GM23338 (cell line): ENCODE measurements at regions not wholly inside any gene's neighbourhood (a gene's known extent, or its start where the extent isn't known, plus 50 kb on each side); places are given as distances from the start of the nearest gene placed in this dataset.

ENCODE experiments used
- CREB1 ChIP-seq: fragments of 250-450 bp; sonication (Bioruptor Pico); IDR thresholded peaks from 2 replicates; pipeline ENCODE4 v1.5.0; 2020; ENCODE audit warnings: low read depth, mild to moderate bottlenecking, moderate library complexity
- ETS1 ChIP-seq: IDR thresholded peaks from 2 replicates; pipeline ENCODE4 v1.6.1; 2016; ENCODE audit warnings: antibody characterized with exemption
- EZH2 ChIP-seq: fragments of 200-600 bp; sonication (generic); IDR thresholded peaks from one replicate; pipeline ENCODE4 v1.8.0; 2017; ENCODE audit warnings: antibody characterized with exemption, mild to moderate bottlenecking, low read depth; ENCODE audit not compliant: unreplicated experiment
- EZH2phosphoT487 ChIP-seq: fragments of 200-600 bp; sonication (generic); IDR thresholded peaks from one replicate; pipeline ENCODE4 v1.8.1; 2018; ENCODE audit warnings: antibody characterized with exemption; ENCODE audit not compliant: unreplicated experiment
- JUNB ChIP-seq: IDR thresholded peaks from one replicate; pipeline ENCODE4 v1.6.1; 2016; ENCODE audit warnings: antibody characterized with exemption; ENCODE audit not compliant: unreplicated experiment
- NANOG ChIP-seq: IDR thresholded peaks from 2 replicates; pipeline ENCODE4 v1.6.1; 2016; ENCODE audit warnings: antibody characterized with exemption, borderline replicate concordance
- POLR2AphosphoS5 ChIP-seq: IDR thresholded peaks from 2 replicates; pipeline ENCODE4 v1.6.1; 2016; ENCODE audit warnings: antibody characterized with exemption, low read depth
- ZNF114 ChIP-seq: fragments of 250-450 bp; sonication (Bioruptor Pico); IDR thresholded peaks from 2 replicates; pipeline ENCODE4 v1.5.0; 2020; ENCODE audit warnings: mild to moderate bottlenecking, moderate library complexity
- ZNF331 ChIP-seq: fragments of 250-450 bp; sonication (Bioruptor Pico); IDR thresholded peaks from 2 replicates; pipeline ENCODE4 v1.5.0; 2020; ENCODE audit warnings: low read depth, mild to moderate bottlenecking, moderate library complexity
- TF ChIP-seq, protein P1 (sequence below), 2 experiments: fragments of 200-600 bp in 1 of 2; sonication (generic) in 1 of 2; conservative IDR thresholded peaks; 2 replicates each; pipeline versions ENCODE4 v1.5.1 to v1.6.1; 2016 to 2017; ENCODE audit warnings: antibody characterized with exemption in 2 of 2, low read depth in 2 of 2, mild to moderate bottlenecking in 2 of 2, moderate library complexity in 1 of 2
- TF ChIP-seq, protein P2 (sequence below): IDR thresholded peaks from one replicate; pipeline ENCODE4 v1.6.1; 2018; ENCODE audit warnings: antibody characterized with exemption; ENCODE audit not compliant: unreplicated experiment
- TF ChIP-seq, protein P3 (sequence below): fragments of 250-450 bp; sonication (Bioruptor Pico); IDR thresholded peaks from 2 replicates; pipeline ENCODE4 v1.5.0; 2020; ENCODE audit warnings: mild to moderate bottlenecking, moderate library complexity

GRCh38 chr10:9766762-9767161 lies 1250.9 kb upstream of the CELF2 start:
- TF ChIP-seq, protein P1, sequence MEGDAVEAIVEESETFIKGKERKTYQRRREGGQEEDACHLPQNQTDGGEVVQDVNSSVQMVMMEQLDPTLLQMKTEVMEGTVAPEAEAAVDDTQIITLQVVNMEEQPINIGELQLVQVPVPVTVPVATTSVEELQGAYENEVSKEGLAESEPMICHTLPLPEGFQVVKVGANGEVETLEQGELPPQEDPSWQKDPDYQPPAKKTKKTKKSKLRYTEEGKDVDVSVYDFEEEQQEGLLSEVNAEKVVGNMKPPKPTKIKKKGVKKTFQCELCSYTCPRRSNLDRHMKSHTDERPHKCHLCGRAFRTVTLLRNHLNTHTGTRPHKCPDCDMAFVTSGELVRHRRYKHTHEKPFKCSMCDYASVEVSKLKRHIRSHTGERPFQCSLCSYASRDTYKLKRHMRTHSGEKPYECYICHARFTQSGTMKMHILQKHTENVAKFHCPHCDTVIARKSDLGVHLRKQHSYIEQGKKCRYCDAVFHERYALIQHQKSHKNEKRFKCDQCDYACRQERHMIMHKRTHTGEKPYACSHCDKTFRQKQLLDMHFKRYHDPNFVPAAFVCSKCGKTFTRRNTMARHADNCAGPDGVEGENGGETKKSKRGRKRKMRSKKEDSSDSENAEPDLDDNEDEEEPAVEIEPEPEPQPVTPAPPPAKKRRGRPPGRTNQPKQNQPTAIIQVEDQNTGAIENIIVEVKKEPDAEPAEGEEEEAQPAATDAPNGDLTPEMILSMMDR (conservative IDR thresholded peaks at IDR 0.05; ENCODE audit: low read depth in 2 of 2) = peak; percentile 53 to 59
- TF ChIP-seq EZH2phosphoT487 (no peak), POLR2AphosphoS5 (no peak), EZH2 (no peak), ETS1 (no peak), NANOG (no peak), JUNB (no peak), ZNF331 (CRISPR knock-in tag) (no peak), CREB1 (no peak), ZNF114 (CRISPR knock-in tag) (no peak)
- TF ChIP-seq, protein P2, sequence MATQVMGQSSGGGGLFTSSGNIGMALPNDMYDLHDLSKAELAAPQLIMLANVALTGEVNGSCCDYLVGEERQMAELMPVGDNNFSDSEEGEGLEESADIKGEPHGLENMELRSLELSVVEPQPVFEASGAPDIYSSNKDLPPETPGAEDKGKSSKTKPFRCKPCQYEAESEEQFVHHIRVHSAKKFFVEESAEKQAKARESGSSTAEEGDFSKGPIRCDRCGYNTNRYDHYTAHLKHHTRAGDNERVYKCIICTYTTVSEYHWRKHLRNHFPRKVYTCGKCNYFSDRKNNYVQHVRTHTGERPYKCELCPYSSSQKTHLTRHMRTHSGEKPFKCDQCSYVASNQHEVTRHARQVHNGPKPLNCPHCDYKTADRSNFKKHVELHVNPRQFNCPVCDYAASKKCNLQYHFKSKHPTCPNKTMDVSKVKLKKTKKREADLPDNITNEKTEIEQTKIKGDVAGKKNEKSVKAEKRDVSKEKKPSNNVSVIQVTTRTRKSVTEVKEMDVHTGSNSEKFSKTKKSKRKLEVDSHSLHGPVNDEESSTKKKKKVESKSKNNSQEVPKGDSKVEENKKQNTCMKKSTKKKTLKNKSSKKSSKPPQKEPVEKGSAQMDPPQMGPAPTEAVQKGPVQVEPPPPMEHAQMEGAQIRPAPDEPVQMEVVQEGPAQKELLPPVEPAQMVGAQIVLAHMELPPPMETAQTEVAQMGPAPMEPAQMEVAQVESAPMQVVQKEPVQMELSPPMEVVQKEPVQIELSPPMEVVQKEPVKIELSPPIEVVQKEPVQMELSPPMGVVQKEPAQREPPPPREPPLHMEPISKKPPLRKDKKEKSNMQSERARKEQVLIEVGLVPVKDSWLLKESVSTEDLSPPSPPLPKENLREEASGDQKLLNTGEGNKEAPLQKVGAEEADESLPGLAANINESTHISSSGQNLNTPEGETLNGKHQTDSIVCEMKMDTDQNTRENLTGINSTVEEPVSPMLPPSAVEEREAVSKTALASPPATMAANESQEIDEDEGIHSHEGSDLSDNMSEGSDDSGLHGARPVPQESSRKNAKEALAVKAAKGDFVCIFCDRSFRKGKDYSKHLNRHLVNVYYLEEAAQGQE = no peak
- TF ChIP-seq, protein P3, sequence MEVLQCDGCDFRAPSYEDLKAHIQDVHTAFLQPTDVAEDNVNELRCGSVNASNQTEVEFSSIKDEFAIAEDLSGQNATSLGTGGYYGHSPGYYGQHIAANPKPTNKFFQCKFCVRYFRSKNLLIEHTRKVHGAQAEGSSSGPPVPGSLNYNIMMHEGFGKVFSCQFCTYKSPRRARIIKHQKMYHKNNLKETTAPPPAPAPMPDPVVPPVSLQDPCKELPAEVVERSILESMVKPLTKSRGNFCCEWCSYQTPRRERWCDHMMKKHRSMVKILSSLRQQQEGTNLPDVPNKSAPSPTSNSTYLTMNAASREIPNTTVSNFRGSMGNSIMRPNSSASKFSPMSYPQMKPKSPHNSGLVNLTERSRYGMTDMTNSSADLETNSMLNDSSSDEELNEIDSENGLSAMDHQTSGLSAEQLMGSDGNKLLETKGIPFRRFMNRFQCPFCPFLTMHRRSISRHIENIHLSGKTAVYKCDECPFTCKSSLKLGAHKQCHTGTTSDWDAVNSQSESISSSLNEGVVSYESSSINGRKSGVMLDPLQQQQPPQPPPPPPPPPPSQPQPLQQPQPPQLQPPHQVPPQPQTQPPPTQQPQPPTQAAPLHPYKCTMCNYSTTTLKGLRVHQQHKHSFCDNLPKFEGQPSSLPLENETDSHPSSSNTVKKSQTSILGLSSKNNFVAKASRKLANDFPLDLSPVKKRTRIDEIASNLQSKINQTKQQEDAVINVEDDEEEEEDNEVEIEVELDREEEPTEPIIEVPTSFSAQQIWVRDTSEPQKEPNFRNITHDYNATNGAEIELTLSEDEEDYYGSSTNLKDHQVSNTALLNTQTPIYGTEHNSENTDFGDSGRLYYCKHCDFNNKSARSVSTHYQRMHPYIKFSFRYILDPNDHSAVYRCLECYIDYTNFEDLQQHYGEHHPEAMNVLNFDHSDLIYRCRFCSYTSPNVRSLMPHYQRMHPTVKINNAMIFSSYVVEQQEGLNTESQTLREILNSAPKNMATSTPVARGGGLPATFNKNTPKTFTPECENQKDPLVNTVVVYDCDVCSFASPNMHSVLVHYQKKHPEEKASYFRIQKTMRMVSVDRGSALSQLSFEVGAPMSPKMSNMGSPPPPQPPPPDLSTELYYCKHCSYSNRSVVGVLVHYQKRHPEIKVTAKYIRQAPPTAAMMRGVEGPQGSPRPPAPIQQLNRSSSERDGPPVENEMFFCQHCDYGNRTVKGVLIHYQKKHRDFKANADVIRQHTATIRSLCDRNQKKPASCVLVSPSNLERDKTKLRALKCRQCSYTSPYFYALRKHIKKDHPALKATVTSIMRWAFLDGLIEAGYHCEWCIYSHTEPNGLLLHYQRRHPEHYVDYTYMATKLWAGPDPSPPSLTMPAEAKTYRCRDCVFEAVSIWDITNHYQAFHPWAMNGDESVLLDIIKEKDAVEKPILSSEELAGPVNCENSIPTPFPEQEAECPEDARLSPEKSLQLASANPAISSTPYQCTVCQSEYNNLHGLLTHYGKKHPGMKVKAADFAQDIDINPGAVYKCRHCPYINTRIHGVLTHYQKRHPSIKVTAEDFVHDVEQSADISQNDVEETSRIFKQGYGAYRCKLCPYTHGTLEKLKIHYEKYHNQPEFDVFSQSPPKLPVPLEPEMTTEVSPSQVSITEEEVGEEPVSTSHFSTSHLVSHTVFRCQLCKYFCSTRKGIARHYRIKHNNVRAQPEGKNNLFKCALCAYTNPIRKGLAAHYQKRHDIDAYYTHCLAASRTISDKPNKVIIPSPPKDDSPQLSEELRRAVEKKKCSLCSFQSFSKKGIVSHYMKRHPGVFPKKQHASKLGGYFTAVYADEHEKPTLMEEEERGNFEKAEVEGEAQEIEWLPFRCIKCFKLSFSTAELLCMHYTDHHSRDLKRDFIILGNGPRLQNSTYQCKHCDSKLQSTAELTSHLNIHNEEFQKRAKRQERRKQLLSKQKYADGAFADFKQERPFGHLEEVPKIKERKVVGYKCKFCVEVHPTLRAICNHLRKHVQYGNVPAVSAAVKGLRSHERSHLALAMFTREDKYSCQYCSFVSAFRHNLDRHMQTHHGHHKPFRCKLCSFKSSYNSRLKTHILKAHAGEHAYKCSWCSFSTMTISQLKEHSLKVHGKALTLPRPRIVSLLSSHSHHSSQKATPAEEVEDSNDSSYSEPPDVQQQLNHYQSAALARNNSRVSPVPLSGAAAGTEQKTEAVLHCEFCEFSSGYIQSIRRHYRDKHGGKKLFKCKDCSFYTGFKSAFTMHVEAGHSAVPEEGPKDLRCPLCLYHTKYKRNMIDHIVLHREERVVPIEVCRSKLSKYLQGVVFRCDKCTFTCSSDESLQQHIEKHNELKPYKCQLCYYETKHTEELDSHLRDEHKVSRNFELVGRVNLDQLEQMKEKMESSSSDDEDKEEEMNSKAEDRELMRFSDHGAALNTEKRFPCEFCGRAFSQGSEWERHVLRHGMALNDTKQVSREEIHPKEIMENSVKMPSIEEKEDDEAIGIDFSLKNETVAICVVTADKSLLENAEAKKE (CRISPR knock-in tag) = no peak
